Heart right ventricle (tissue), 16 donors: ENCODE measurements at regions not wholly inside any gene's neighbourhood (a gene's known extent, or its start where the extent isn't known, plus 50 kb on each side); places are given as distances from the start of the nearest gene placed in this dataset.

Experiments used
- ATAC-seq, 8 donors: fragments of 200-7000 bp; cut with Tn5 transposase; one replicate each; pipeline ENCODE4 v1.9.1; 2020; ENCODE audit warnings: mild to moderate bottlenecking in 8 of 8, moderate library complexity in 8 of 8, moderate number of reproducible peaks in 1 of 8
- DNase-seq, 2 donors: peaks; one replicate each; pipeline ENCODE4 v3.0.0-alpha.2; 2020
- H3K27ac ChIP-seq, 10 donors: fragments of 200-600 bp; sonication (generic) in 2 of 10; one replicate each; pipeline versions ENCODE4 v1.5.0 to v1.8.0; 2020 to 2022; ENCODE audit warnings: mild to moderate bottlenecking in 3 of 10
- H3K27me3 ChIP-seq, 7 donors: fragments of 200-600 bp; one replicate each; pipeline ENCODE4 v1.8.0; 2021 to 2022; ENCODE audit warnings: mild to moderate bottlenecking in 2 of 7
- H3K36me3 ChIP-seq, 9 donors: fragments of 200-600 bp; sonication (generic) in 1 of 9; one replicate each; pipeline versions ENCODE4 v1.5.0 to v1.8.0; 2020 to 2022; ENCODE audit warnings: mild to moderate bottlenecking in 2 of 9
- H3K4me1 ChIP-seq, 9 donors: fragments of 200-600 bp; sonication (generic) in 1 of 9; one replicate each; pipeline versions ENCODE4 v1.5.0 to v1.8.0; 2020 to 2022; ENCODE audit warnings: mild to moderate bottlenecking in 4 of 9
- H3K4me3 ChIP-seq, 10 donors: fragments of 200-600 bp; sonication (generic) in 2 of 10; one replicate each; pipeline versions ENCODE4 v1.5.0 to v1.8.0; 2020 to 2022; ENCODE audit warnings: mild to moderate bottlenecking in 7 of 10, moderate library complexity in 2 of 10
- H3K9me3 ChIP-seq, 11 donors: fragments of 200-600 bp in 10 of 11; sonication (generic) in 2 of 11; one replicate each; pipeline versions ENCODE4 v1.5.0 to v1.8.0; 2013 to 2022; ENCODE audit warnings: mild to moderate bottlenecking in 2 of 11, control low read depth in 1 of 11, moderate library complexity in 1 of 11
- WGBS, 2 donors: extraction: QIAGEN DNeasy Blood & Tissue Kit; methylation state at CpG; one replicate each; pipeline ENCODE4 v1.1.7; 2013; ENCODE audit warnings: inconsistent platforms in 1 of 2; 5-methylcytosine and 5-hydroxymethylcytosine counted together
- intact Hi-C, 10 donors: fragments of 100-400 bp; cut with DNase I; formaldehyde crosslinking; loops; one replicate each; pipeline versions ENCODE4 v1.11.1 to v1.14.2; 2022
- TF ChIP-seq, protein P1 (sequence below), 9 donors: fragments of 200-600 bp; sonication (generic) in 2 of 9; IDR thresholded peaks; one replicate each; pipeline versions ENCODE4 v1.5.0 to v1.8.0; 2021 to 2022; ENCODE audit warnings: antibody characterized with exemption in 9 of 9, mild to moderate bottlenecking in 5 of 9, moderate library complexity in 1 of 9
- donor health status: Arrhythmogenic right ventricular cardiomyopathy.
- donor health status: ischemic (EF 13 %, LVEDD 7.1; RV severe dilation, severe dysfunction).
- donor health status: healthy with polysubstance abuse.
- donor health status: DM: no; HTN: yes; CAD: no.
- donor health status: DM: no; HTN: no; CAD: no.
- donor health status: ischemic (EF 25% LVEDD 6.9; RV normal size, moderate dysfunction).
- donor health status: ischemic (EF 25% LVEDD 5.7; RV mildly dilated, moderate dysfunction).
- donor health status: healthy.
- donor health status: DM: yes; HTN: yes; CAD: no.
- donor health status: Ischemic cardiomyopathy.
- donor health status: ischemic (EF 35%, LVEDD 5.7; RV mildly dilated, moderate dysfunction).
- donor health status: nonischemic (EF 11% LVEDD 7.7; RV severe dilation, severe dysfunction).
- donor health status: DM: yes; HTN: yes; CAD: no.
- donor health status: PGD.
- donor health status: ischemic (EF 29% LVEDD 5.4; RV normal size, mild dysfunction).
- donor health status: nonischemic (EF 23%, LVEDD 6.1; RV moderate dilation, normal function).

DNA sequence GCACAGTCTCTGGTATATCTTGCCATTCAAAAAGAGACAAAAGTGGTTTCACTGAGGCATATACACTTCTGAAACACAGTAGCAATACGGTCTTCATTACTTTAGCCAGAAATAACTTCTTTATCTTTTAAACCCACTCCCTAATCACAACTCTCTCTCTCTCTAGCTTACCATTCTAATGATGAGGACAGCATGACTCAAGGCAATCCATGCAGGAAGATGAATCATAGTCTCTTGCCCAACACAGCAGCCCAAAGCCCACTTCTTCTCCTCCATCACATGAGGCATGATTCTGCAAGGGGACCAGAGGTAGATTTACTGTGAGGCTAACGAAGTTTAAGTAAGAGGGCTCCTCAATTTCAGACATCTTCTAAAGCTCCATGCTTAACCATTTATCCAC lies 285.0 kb upstream of the NR5A2 start:
- Histone ChIP-seq H3K9me3 (no peaks in the 10 kb centered on the region), H3K36me3 (no peaks in the 10 kb centered on the region), H3K4me1 (peaks cover 0 to 10% (median 0%) of the 10 kb centered on the region in 9 donors), H3K27ac (no peak overlapping the region), H3K4me3 (no peak overlapping the region), H3K27me3 (peaks cover 0 to 8% (median 2%) of the 10 kb centered on the region in 7 donors)
- WGBS, 2 donors = 57 to 62% methylated on average over 2 of the region's 2 CpGs
- intact Hi-C loops = no loop called here
- ATAC-seq = peak in 1 of 8 donors; percentile 37
- DNase-seq = no peak
- TF ChIP-seq, protein P1, sequence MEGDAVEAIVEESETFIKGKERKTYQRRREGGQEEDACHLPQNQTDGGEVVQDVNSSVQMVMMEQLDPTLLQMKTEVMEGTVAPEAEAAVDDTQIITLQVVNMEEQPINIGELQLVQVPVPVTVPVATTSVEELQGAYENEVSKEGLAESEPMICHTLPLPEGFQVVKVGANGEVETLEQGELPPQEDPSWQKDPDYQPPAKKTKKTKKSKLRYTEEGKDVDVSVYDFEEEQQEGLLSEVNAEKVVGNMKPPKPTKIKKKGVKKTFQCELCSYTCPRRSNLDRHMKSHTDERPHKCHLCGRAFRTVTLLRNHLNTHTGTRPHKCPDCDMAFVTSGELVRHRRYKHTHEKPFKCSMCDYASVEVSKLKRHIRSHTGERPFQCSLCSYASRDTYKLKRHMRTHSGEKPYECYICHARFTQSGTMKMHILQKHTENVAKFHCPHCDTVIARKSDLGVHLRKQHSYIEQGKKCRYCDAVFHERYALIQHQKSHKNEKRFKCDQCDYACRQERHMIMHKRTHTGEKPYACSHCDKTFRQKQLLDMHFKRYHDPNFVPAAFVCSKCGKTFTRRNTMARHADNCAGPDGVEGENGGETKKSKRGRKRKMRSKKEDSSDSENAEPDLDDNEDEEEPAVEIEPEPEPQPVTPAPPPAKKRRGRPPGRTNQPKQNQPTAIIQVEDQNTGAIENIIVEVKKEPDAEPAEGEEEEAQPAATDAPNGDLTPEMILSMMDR (IDR thresholded peaks at IDR 0.05) = no peak

DNA sequence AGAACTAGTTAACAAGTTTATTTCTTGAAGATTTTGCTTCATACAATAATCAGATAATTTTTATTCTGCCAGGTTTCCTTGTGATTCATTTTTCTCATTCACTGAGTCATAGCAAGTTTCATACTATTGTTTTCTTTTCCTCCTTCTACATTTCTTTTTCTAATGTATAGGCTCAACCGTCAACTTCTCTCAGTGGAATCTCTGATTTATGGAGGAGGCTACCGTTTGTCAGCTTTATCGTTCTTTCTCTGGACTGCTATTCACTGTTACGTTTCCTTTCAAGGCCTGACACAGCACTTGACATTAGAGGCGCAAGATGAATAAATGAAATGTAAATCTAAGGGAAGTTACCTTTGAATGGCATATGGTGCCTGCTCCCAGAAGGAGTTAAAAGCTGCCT lies 284.3 kb upstream of the NR5A2 start:
- Histone ChIP-seq H3K27me3 (peaks cover 0 to 15% (median 7%) of the 10 kb centered on the region in 7 donors), H3K27ac (no peak overlapping the region), H3K36me3 (no peaks in the 10 kb centered on the region), H3K9me3 (no peaks in the 10 kb centered on the region), H3K4me1 (peaks cover 0 to 10% (median 0%) of the 10 kb centered on the region in 9 donors), H3K4me3 (no peak overlapping the region)
- 79 to 82% methylated on average over 5 of the region's 5 CpGs for WGBS, 2 donors
- no peak for DNase-seq
- TF ChIP-seq, protein P1 (IDR thresholded peaks at IDR 0.05) = no peak
- intact Hi-C loops = no loop called here
- ATAC-seq = no peak

DNA sequence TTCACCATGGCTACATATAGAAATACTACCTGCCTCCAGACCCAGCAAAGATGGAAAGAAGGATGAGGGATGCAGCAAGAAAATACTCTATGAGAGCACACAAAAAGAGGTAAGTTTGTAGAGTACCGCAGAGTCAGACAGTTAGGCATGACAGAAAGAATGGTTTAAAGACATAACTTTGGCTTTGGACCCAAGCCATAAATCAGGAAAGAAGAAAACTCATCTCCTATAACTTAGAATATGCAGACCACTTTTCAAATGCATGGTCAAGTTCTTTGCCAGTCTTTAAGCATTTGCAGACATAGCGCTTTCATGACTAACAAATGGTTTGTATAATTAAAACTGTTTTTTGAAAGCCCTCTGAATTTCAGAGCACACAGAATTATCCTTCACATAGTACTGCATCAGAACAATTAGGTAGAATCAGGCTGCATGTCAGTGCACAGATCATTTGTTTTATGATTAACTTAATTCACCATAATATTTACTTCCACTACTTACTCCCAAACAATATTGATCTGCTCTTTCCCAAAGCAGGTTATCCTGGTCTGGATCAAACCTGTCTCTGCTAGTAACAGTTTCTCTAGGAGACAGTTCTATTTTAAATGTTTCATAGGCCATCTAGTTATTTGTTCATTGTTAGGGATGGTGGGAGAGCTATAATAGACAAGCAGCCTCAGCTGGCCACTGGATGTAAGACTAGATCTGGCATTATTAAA lies 280.7 kb upstream of the NR5A2 start:
- no peak overlapping the region for H3K27ac ChIP-seq
- ATAC-seq (no peak), DNase-seq (no peak)
- intact Hi-C loops = no loop called here
- peaks cover 0 to 10% (median 0%) of the 10 kb centered on the region in 9 donors for H3K4me1 ChIP-seq
- TF ChIP-seq, protein P1 (IDR thresholded peaks at IDR 0.05) = no peak
- peaks cover 0 to 32% (median 11%) of the 10 kb centered on the region in 7 donors for H3K27me3 ChIP-seq
- no peaks in the 10 kb centered on the region for H3K9me3 ChIP-seq
- no peaks in the 10 kb centered on the region for H3K36me3 ChIP-seq
- WGBS, 2 donors = 92 to 96% methylated on average over 2 of the region's 2 CpGs
- no peak overlapping the region for H3K4me3 ChIP-seq

DNA sequence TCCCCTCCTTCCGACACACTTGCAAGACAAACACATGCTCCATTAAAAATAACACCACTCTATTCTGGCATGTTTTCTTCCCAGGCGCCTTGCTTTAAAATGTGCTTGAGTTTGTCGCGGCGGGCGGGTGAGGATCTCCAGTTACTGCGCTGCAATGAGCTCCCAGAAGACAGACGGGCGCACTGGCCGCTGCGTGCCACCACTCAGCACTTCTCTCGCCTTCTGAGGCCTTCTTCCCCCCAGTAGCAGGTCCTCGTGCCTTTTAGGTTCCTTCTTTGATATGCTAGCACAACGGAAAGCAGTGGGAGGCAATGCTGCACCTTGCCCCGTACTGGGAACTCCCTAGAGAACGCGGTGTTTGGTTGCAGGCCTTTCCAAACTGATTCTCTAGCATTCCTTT lies 279.5 kb upstream of the NR5A2 start:
- intact Hi-C loops = no loop called here
- Histone ChIP-seq H3K9me3 (peaks cover 0 to 4% (median 0%) of the 10 kb centered on the region in 11 donors), H3K36me3 (no peaks in the 10 kb centered on the region), H3K27me3 (peaks cover 0 to 32% (median 11%) of the 10 kb centered on the region in 7 donors), H3K4me3 (no peak overlapping the region), H3K27ac (no peak overlapping the region), H3K4me1 (peaks cover 0 to 3% (median 0%) of the 10 kb centered on the region in 9 donors)
- WGBS, 2 donors = 18 to 32% methylated on average over 17 of the region's 17 CpGs
- TF ChIP-seq, protein P1 (IDR thresholded peaks at IDR 0.05) = no peak
- DNase-seq (no peak), ATAC-seq (no peak)
